ENCODE measurements at regions not wholly inside any gene's neighbourhood (a gene's known extent, or its start where the extent isn't known, plus 50 kb on each side); places are given as distances from the start of the nearest gene placed in this dataset.
"Not testable (repeated sequence)": the region's sequence is repeated elsewhere in the genome, so short reads cannot be mapped to it uniquely, and the experiment has no call there.

- Histone ChIP-seq H3K4me3 (no peak overlapping the region), H3K27ac (no peak overlapping the region), H3K27me3 (no peaks in the 10 kb centered on the region), H2AFZ (replicated peaks) (no peak overlapping the region), H3K4me2 (no peak overlapping the region), H3K36me3 (no peaks in the 10 kb centered on the region), H3K9me3 (ENCODE audit: low read depth) (peaks cover 60% of the 10 kb centered on the region), H3K9ac (no peak overlapping the region), H3K79me2 (ENCODE audit: low read depth) (no peaks in the 10 kb centered on the region), H3F3A (ENCODE audit: low read depth) (no peaks in the 10 kb centered on the region), H3K4me1 (no peaks in the 10 kb centered on the region), H4K20me1 (ENCODE audit: low read depth) (no peaks in the 10 kb centered on the region)
- no peak overlapping the region for H3K27ac Mint-ChIP-seq
- H3K4me1 Mint-ChIP-seq: no peaks in the 10 kb centered on the region
- peaks cover 51% of the 10 kb centered on the region for H3K9me3 Mint-ChIP-seq
- no peaks in the 10 kb centered on the region for H3K27me3 Mint-ChIP-seq (ENCODE audit: insufficient read depth, low read depth)
- TF ChIP-seq EZH2phosphoT487 (IDR thresholded peaks at IDR 0.05): no peak
- TF ChIP-seq EZH2 (IDR thresholded peaks at IDR 0.05): no peak
- no peak for TF ChIP-seq CTCF (IDR thresholded peaks at IDR 0.05)
- no peak overlapping the region for H3K4me3 Mint-ChIP-seq
- H3K36me3 Mint-ChIP-seq: no peaks in the 10 kb centered on the region
- no peak for DNase-seq (ENCODE audit: low spot score)
Observed at GRCh38 chr22:12613199-12613598, 2914.8 kb upstream of the OR11H1 start.

- H3K79me2 ChIP-seq (ENCODE audit: low read depth); H3K4me2 ChIP-seq; DNase-seq (ENCODE audit: low spot score); H3K27ac ChIP-seq; H3K36me3 Mint-ChIP-seq; H3K4me1 ChIP-seq; H3K27me3 ChIP-seq; H3K9ac ChIP-seq; H3K4me1 Mint-ChIP-seq; H2AFZ ChIP-seq (replicated peaks); H3K4me3 ChIP-seq; H3K4me3 Mint-ChIP-seq; H3K27me3 Mint-ChIP-seq (ENCODE audit: insufficient read depth, low read depth); H3K36me3 ChIP-seq; H3F3A ChIP-seq (ENCODE audit: low read depth); H3K27ac Mint-ChIP-seq; H4K20me1 ChIP-seq (ENCODE audit: low read depth): not testable (repeated sequence)
- H3K9me3 Mint-ChIP-seq: peaks cover 51% of the 10 kb centered on the region
- H3K9me3 ChIP-seq (ENCODE audit: low read depth): peaks cover 66% of the 10 kb centered on the region
Observed at GRCh38 chr22:12613907-12614306, 2914.1 kb upstream of the OR11H1 start.

- not testable (repeated sequence) for H3K4me3 ChIP-seq; H3K36me3 Mint-ChIP-seq; H4K20me1 ChIP-seq (ENCODE audit: low read depth); H3K27ac Mint-ChIP-seq; H3K27me3 ChIP-seq; H3K79me2 ChIP-seq (ENCODE audit: low read depth); H2AFZ ChIP-seq (replicated peaks); H3K9ac ChIP-seq; DNase-seq (ENCODE audit: low spot score); H3K27ac ChIP-seq; H3K4me1 Mint-ChIP-seq; H3K4me3 Mint-ChIP-seq; H3K4me2 ChIP-seq; H3K27me3 Mint-ChIP-seq (ENCODE audit: insufficient read depth, low read depth); H3F3A ChIP-seq (ENCODE audit: low read depth); H3K4me1 ChIP-seq; H3K36me3 ChIP-seq
- H3K9me3 ChIP-seq (ENCODE audit: low read depth): peaks cover 47% of the 10 kb centered on the region
- H3K9me3 Mint-ChIP-seq: peaks cover 44% of the 10 kb centered on the region
Observed at GRCh38 chr22:12626894-12627293, 2901.1 kb upstream of the OR11H1 start.

- H2AFZ ChIP-seq (replicated peaks); H3K36me3 ChIP-seq; H3K9ac ChIP-seq; H3K36me3 Mint-ChIP-seq; H3K27ac ChIP-seq; H3K4me3 ChIP-seq; H3K79me2 ChIP-seq (ENCODE audit: low read depth); DNase-seq (ENCODE audit: low spot score); H3K27ac Mint-ChIP-seq; H3K27me3 Mint-ChIP-seq (ENCODE audit: insufficient read depth, low read depth); H3K4me3 Mint-ChIP-seq; H3K27me3 ChIP-seq; H3K4me1 ChIP-seq; H3K4me1 Mint-ChIP-seq; H3K4me2 ChIP-seq; H4K20me1 ChIP-seq (ENCODE audit: low read depth); H3F3A ChIP-seq (ENCODE audit: low read depth): not testable (repeated sequence)
- peaks cover 58% of the 10 kb centered on the region for H3K9me3 ChIP-seq (ENCODE audit: low read depth)
- H3K9me3 Mint-ChIP-seq: peaks cover 47% of the 10 kb centered on the region
Observed at GRCh38 chr22:12629815-12630214, 2898.2 kb upstream of the OR11H1 start.

- not testable (repeated sequence) for H3K79me2 ChIP-seq (ENCODE audit: low read depth); H3K4me2 ChIP-seq; H3K27ac ChIP-seq; H2AFZ ChIP-seq (replicated peaks); H3F3A ChIP-seq (ENCODE audit: low read depth); H3K4me1 Mint-ChIP-seq; H3K4me3 Mint-ChIP-seq; H3K36me3 ChIP-seq; H3K4me1 ChIP-seq; H4K20me1 ChIP-seq (ENCODE audit: low read depth); DNase-seq (ENCODE audit: low spot score); H3K4me3 ChIP-seq; H3K27ac Mint-ChIP-seq; H3K27me3 ChIP-seq; H3K27me3 Mint-ChIP-seq (ENCODE audit: insufficient read depth, low read depth); H3K9ac ChIP-seq; H3K36me3 Mint-ChIP-seq
- peaks cover 58% of the 10 kb centered on the region for H3K9me3 Mint-ChIP-seq
- H3K9me3 ChIP-seq (ENCODE audit: low read depth): peaks cover 64% of the 10 kb centered on the region
Observed at GRCh38 chr22:12630965-12631364, 2897.0 kb upstream of the OR11H1 start.

GRCh38 chr22:12637566-12638166 lies 2890.3 kb upstream of the OR11H1 start:
- not testable (repeated sequence) for H3K4me1 Mint-ChIP-seq; H4K20me1 ChIP-seq (ENCODE audit: low read depth); DNase-seq (ENCODE audit: low spot score); H3K27me3 Mint-ChIP-seq (ENCODE audit: insufficient read depth, low read depth); H3K4me3 ChIP-seq; H3K4me3 Mint-ChIP-seq; H3K36me3 ChIP-seq; H3K36me3 Mint-ChIP-seq; H3K4me1 ChIP-seq; H2AFZ ChIP-seq (replicated peaks); H3K27ac Mint-ChIP-seq; H3K27me3 ChIP-seq; H3K4me2 ChIP-seq; H3F3A ChIP-seq (ENCODE audit: low read depth); H3K27ac ChIP-seq; H3K79me2 ChIP-seq (ENCODE audit: low read depth); H3K9ac ChIP-seq
- peaks cover 69% of the 10 kb centered on the region for H3K9me3 Mint-ChIP-seq
- peaks cover 66% of the 10 kb centered on the region for H3K9me3 ChIP-seq (ENCODE audit: low read depth)

- H3K9me3 Mint-ChIP-seq: peaks cover 64% of the 10 kb centered on the region
- not testable (repeated sequence) for H3K27me3 Mint-ChIP-seq (ENCODE audit: insufficient read depth, low read depth); H2AFZ ChIP-seq (replicated peaks); H3K4me3 ChIP-seq; H3K4me1 ChIP-seq; H3K27ac ChIP-seq; H3K27ac Mint-ChIP-seq; DNase-seq (ENCODE audit: low spot score); H3K4me2 ChIP-seq; H3K4me3 Mint-ChIP-seq; H4K20me1 ChIP-seq (ENCODE audit: low read depth); H3K4me1 Mint-ChIP-seq; H3F3A ChIP-seq (ENCODE audit: low read depth); H3K27me3 ChIP-seq; H3K36me3 Mint-ChIP-seq; H3K36me3 ChIP-seq; H3K9ac ChIP-seq; H3K79me2 ChIP-seq (ENCODE audit: low read depth)
- peaks cover 60% of the 10 kb centered on the region for H3K9me3 ChIP-seq (ENCODE audit: low read depth)
Observed at GRCh38 chr22:12638319-12638718, 2889.7 kb upstream of the OR11H1 start.

Data from neural progenitor cell (in vitro differentiated cells).